ENCODE measurements at regions not wholly inside any gene's neighbourhood (a gene's known extent, or its start where the extent isn't known, plus 50 kb on each side); places are given as distances from the start of the nearest gene placed in this dataset.

DNA sequence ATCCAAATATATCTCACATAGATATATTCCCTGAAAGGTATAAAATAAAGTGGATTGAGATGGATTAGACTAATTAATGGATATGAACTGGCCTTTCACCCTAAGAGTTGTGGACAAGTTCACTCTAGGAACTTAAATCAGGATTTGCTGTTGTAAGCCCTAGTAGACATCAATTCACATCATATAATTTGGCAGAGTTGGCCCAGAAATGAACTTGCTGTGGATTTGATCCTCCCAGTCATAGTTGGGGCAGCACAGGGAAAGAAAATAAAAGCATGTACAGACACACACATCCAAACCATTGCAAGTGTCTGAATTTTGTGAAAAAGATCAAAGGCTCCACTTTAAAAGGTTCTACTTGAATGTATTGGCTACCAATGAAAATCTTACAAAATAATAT is 734.7 kb upstream of the NR2F2 start:
- no peak for DNase-seq

GRCh38 chr15:95596496-95596895 is 734.0 kb upstream of the NR2F2 start:
- no peak for DNase-seq

- DNase-seq = no peak
These were observed 732.1 kb upstream of the NR2F2 start for GRCh38 chr15:95598251-95598855.

- no peak for DNase-seq
These were observed 730.1 kb upstream of the NR2F2 start for GRCh38 chr15:95600367-95600766.

GRCh38 chr15:95600884-95601283 is 729.6 kb upstream of the NR2F2 start:
- DNase-seq = no peak

GRCh38 chr15:95601525-95601924 is 729.0 kb upstream of the NR2F2 start:
- DNase-seq = no peak

- no peak for DNase-seq
These were observed 726.7 kb upstream of the NR2F2 start for GRCh38 chr15:95603802-95604201.

GRCh38 chr15:95604634-95605036 is 725.9 kb upstream of the NR2F2 start:
- no peak for DNase-seq

- no peak for DNase-seq
These were observed 725.4 kb upstream of the NR2F2 start for GRCh38 chr15:95605098-95605497.

DNA sequence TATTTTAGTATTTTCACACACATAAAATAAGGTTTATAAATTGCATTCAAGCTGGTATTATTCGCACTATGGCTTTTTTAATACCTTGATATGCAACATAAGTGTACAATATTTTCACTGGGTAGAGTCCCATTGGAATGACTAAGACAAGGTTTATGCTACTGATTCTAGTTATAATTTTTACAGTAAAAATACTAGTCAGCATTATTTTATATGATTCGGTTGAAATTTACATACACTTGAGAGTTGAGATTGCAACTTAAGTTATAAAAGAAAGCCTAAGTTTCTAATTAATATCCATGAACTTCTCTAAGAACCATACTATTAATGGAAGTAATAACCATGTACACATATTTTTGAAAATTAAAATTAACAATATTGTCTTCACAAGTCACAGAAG is 723.9 kb upstream of the NR2F2 start:
- no peak for DNase-seq

GRCh38 chr15:95608371-95608770 is 722.1 kb upstream of the NR2F2 start:
- no peak for DNase-seq

DNA sequence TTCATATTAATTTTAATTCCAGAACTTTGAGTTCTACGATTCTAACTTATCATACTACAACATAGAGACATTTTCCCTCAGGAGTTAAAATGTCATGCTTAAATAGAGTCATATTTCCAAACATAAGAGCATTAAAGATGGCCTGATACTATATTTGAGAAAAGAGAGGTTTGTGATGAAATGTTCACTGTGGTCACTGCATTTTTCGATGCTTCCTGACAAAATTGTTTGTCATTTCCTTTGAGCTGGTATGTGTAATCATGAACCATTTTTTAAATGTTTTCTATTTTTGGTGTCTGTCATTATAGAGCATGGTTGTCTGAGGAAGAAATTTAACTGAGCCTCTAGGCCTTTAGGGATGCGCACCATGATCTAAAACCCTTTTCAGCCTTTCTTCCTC is 721.4 kb upstream of the NR2F2 start:
- no peak for DNase-seq

- DNase-seq = no peak
These were observed 719.6 kb upstream of the NR2F2 start for GRCh38 chr15:95610945-95611344.

GRCh38 chr15:95615436-95615835 is 715.1 kb upstream of the NR2F2 start:
- no peak for DNase-seq

DNA sequence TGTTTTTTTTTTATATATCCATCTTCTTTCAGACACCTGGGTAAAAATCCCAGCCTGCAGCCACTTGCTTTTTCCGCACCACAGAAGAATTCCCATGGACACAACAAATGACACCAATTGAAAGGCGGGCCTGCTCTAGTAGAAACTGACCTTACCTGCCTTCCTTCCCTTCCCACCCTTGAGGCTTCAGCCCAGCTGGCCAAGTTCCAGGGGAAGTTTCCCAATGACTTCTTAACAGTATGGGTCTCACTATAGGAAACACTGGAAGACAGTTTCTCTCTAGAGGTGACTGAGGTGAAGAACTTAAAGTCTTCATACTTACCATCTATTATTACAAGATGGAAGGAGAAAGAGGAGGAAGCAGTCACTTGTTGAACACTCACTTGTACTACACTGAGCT is 714.2 kb upstream of the NR2F2 start:
- DNase-seq = no peak

DNA sequence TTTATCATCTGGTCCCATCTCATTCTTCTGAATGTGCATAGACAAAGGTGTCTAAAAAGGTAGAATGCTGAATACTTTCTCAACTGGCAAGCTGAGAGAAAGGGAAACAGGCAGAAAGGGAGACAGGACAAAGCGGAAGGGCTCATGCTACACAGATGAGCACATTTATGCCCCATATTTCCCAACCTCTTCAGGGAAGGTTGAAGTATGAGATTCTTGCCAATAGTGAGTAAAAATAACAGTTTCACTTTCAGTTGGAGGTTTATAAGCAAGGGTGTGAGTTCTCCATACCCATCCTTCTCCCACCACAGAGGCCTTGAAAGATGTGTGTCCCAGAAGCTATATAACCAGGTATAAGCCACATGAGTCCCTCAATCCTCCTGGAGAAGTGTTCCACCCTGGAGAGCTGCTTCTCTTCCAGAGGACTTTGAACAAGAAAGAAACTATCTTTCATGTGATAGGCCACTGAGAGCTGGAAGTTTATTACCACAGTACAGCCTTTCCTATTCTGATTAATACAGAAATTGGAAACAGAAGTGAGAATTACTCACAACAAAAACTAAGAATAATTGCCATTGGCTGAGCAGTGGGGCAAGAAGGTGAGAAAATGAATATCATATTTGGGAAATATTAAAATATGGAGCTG is 709.4 kb upstream of the NR2F2 start:
- no peak for DNase-seq

GRCh38 chr15:95622843-95623242 is 707.7 kb upstream of the NR2F2 start:
- DNase-seq = no peak

DNA sequence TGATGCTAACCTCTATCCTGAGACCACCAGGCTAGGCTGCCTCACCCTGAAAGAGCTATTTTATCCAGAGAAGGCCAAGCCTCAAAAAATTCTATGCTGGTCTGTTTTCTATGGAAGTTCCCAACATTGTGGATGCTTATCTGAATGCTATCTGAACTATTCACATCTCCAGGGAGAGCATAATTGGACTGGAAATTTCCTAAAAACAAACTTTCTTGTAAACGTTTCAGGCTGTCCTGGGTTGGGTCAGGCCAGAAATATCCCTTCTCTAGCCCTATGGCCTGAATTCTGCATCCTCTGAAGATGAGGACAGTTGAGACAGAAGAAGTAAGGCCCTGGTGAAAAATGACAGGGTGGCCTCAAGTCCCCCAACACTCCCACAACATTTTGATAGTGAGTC is 706.4 kb upstream of the NR2F2 start:
- DNase-seq = no peak

- DNase-seq = no peak
These were observed 705.7 kb upstream of the NR2F2 start for GRCh38 chr15:95624616-95625361.

DNA sequence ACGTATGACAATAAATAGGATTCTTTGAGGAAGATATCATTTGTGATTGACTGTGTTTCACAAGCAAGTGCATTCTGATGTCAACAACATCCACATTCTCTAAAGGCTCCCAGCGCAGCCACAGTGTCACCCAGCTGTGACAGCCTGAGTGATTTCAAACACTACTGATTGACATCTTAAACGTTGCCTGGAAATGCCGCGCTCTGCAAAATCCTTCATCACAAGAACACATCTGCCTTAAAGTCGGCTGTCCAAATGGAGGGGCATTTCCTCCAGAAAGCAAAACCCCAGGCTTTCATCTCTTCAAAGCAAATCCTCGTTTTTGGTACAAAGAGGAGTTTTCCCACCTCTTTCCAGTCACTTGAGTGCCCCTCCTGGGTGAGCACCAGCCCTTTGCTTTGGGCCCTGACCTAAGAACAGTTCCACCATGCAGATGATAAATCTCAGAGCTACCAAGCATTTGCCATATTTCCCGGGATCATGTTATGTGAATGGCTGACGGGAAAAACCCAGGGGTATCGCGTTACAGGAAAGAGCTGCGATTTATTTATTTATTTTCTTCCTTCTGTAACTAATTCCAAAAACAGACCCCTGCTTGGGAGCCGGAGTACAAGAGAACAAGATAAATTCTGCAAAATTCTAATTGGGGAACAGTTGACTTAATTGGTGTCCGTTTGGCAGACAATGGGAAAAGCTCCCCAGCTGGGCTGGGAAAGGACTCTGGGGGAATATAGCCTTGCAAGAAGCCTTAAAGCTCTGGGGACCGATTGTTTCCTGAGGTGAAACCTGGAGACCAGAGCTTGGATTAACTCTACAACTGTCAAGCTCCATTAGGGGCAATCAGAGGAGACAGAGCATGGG is 703.8 kb upstream of the NR2F2 start:
- DNase-seq = peak; percentile 11

DNA sequence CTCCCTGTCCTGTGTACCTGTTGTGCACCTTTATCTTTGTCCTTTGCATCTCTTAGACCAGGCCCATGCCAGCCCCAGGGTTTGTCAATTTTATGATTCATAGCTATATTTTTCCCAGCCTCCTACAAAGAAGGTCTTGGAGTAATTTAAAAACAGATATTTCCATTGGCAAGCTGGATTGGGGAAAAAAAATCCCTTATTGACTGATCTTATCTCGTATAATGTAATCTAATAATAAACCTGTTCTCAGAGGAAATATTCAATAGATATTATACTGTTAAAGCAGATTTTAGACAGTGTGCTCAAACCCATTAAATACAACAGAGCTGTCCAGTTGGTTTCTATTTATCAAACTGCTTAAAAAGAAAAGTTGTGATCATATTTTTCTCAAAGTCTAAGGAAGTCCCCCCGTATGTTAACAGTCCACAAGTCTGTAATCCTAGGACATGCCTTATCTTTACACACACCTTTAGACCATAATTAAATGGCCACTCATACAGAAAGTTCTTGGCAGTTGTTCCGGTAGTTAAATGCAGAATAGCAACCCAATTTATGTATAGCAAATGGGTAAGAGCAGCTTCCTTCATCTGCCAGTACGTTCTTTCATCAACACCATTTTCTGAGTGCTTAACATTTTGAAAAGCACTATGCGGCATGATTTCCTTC is 700.9 kb upstream of the NR2F2 start:
- no peak for DNase-seq

DNA sequence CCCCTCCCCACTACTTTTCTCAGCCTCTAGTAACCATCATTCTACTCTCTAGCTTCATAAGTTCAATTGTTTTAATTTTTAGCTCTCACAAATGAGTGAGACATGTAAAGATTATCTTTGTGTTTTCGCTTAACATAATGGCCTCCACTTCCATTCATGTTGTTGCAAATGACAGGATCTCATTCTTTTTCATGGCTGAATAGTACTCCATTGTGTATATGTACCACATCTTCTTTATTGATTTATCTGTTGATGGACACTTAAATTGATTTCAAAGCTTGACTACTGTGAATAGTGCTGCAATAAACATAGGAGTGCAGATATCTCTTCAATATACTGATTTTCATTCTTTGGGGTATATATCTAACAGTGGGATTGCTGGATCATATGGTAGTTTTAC is 699.8 kb upstream of the NR2F2 start:
- DNase-seq = no peak

DNA sequence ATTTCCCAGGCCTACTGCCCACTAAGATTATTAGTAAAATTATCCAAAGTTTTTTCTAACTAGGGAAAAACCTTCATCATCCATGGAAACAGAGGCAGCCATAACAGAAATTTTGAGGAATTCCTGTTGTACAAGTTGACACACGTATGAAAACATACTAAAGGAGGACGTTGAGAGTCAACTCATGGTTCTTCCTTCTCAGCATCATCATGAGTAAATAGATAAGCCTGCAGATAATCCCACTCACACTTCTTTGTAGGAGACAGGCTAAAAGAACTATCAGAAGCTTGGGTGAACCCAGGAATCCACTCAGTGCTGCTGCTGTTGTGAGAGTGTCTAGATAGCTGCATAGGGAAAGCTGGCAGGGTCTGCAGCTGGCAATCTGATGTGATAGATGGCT is 694.8 kb upstream of the NR2F2 start:
- DNase-seq = no peak
